H1 (cell line): ENCODE measurements at regions not wholly inside any gene's neighbourhood (a gene's known extent, or its start where the extent isn't known, plus 50 kb on each side); places are given as distances from the start of the nearest gene placed in this dataset.

Experiments used
- CTCF ChIA-PET: fragments of 300-600 bp; sonication (Branson Sonifier 250); formaldehyde crosslinking; loops from one replicate; lab custom pipeline; 2021; ENCODE audit not compliant: partially characterized antibody; lab: Charles Lee
- POLR2A ChIA-PET: fragments of 300-600 bp; sonication (Branson Sonifier 250); formaldehyde crosslinking; loops from one replicate; lab custom pipeline; 2021; ENCODE audit warnings: inconsistent platforms; ENCODE audit not compliant: partially characterized antibody; lab: Charles Lee
- DNase-seq, 2 experiments: peaks; one replicate each; pipeline versions ENCODE4 v3.0.0 to v3.0.0-alpha.2; 2010 to 2022; ENCODE audit warnings: low spot score in 2 of 2, low read depth in 1 of 2, mixed read lengths in 1 of 2
- FAIRE-seq: peaks from 2 replicates; lab custom pipeline; 2011; peaks lifted over from hg19 to GRCh38; lab: Jason Lieb, UNC
- H2AFZ ChIP-seq: 2 replicates; pipeline ENCODE4 v1.8.1; 2012; ENCODE audit warnings: low read length, inconsistent platforms
- H2AK5ac ChIP-seq: 2 replicates; pipeline ENCODE4 v1.6.1; 2013; ENCODE audit warnings: low read depth, low read length
- H2BK120ac ChIP-seq: replicated peaks from 2 replicates; pipeline ENCODE3; 2013; ENCODE audit warnings: low read depth, low read length, inconsistent platforms
- H2BK12ac ChIP-seq: 2 replicates; pipeline ENCODE4 v1.6.1; 2013; ENCODE audit warnings: low read depth, low read length
- H2BK15ac ChIP-seq: 2 replicates; pipeline ENCODE4 v1.6.1; 2013; ENCODE audit warnings: low read length
- H2BK20ac ChIP-seq: 2 replicates; pipeline ENCODE4 v1.6.1; 2013; ENCODE audit warnings: low read length
- H2BK5ac ChIP-seq: 2 replicates; pipeline ENCODE4 v1.6.1; 2013; ENCODE audit warnings: low read depth, low read length
- H3K14ac ChIP-seq: 2 replicates; pipeline ENCODE4 v1.6.1; 2013; ENCODE audit warnings: inconsistent platforms; ENCODE audit not compliant: insufficient read length
- H3K18ac ChIP-seq: 2 replicates; pipeline ENCODE4 v1.6.1; 2013; ENCODE audit warnings: low read length; ENCODE audit errors: extremely low read depth
- H3K23ac ChIP-seq: 2 replicates; pipeline ENCODE4 v1.6.1; 2013; ENCODE audit warnings: inconsistent platforms; ENCODE audit not compliant: insufficient read length
- H3K23me2 ChIP-seq: 2 replicates; pipeline ENCODE4 v1.6.1; 2013; ENCODE audit warnings: low read depth, low read length
- H3K27ac ChIP-seq: 2 replicates; pipeline ENCODE4 v1.6.1; 2011; ENCODE audit warnings: low read depth, low read length, inconsistent platforms
- H3K27me3 ChIP-seq, 4 experiments: replicated peaks in 1 of 4; 1 replicate in 1 of 4; 2 replicates in 3 of 4; pipeline versions ENCODE4 v1.6.1 to v1.8.1; 2011 to 2013; ENCODE audit warnings: low read length in 3 of 4, mild to moderate bottlenecking in 3 of 4, inconsistent platforms in 2 of 4, mixed read lengths in 2 of 4, moderate library complexity in 1 of 4; ENCODE audit not compliant: control insufficient read depth in 3 of 4, insufficient read depth in 3 of 4; ENCODE audit errors: extremely low read depth in 1 of 4
- H3K36me3 ChIP-seq, 4 experiments: 2 replicates each; pipeline versions ENCODE4 v1.6.1 to v1.8.1; 2011 to 2013; ENCODE audit warnings: mild to moderate bottlenecking in 4 of 4, low read length in 3 of 4, moderate library complexity in 2 of 4, control low read depth in 1 of 4, inconsistent platforms in 1 of 4; ENCODE audit not compliant: insufficient read depth in 4 of 4, control insufficient read depth in 2 of 4
- H3K4ac ChIP-seq: replicated peaks from 2 replicates; pipeline ENCODE3; 2013; ENCODE audit warnings: low read length, low read depth, mixed read lengths, inconsistent platforms; ENCODE audit not compliant: insufficient read length
- H3K4me1 ChIP-seq, 4 experiments: replicated peaks in 1 of 4; 1 replicate in 1 of 4; 2 replicates in 3 of 4; pipeline versions ENCODE4 v1.6.1 to v1.8.1; 2011 to 2013; ENCODE audit warnings: low read length in 3 of 4, inconsistent platforms in 2 of 4, mixed read lengths in 1 of 4; ENCODE audit not compliant: insufficient read depth in 4 of 4, control insufficient read depth in 3 of 4
- H3K4me2 ChIP-seq, 2 experiments: 2 replicates each; pipeline versions ENCODE4 v1.6.1 to v1.8.1; 2011 to 2013; ENCODE audit warnings: low read depth in 2 of 2, low read length in 2 of 2, control low read depth in 1 of 2, inconsistent platforms in 1 of 2, mild to moderate bottlenecking in 1 of 2; ENCODE audit not compliant: insufficient read depth in 1 of 2
- H3K4me3 ChIP-seq, 4 experiments: fragments of 200-600, 300-600 bp in 1 of 4; sonication (generic), shearing (Covaris generic), sonication (Bioruptor Twin) in 1 of 4; 2 replicates each; pipeline versions ENCODE4 v1.5.1 to v1.8.1; 2011 to 2016; ENCODE audit warnings: low read length in 4 of 4, low read depth in 3 of 4, control low read depth in 2 of 4, inconsistent platforms in 2 of 4, mild to moderate bottlenecking in 2 of 4, mixed read lengths in 1 of 4, moderate library complexity in 1 of 4; ENCODE audit not compliant: insufficient read depth in 2 of 4; ENCODE audit errors: extremely low read depth in 1 of 4
- H3K56ac ChIP-seq: replicated peaks from 2 replicates; pipeline ENCODE3; 2013; ENCODE audit warnings: low read depth, mild to moderate bottlenecking, mixed read lengths, low read length, inconsistent platforms; ENCODE audit not compliant: insufficient read length
- H3K79me1 ChIP-seq: 2 replicates; pipeline ENCODE4 v1.6.1; 2013; ENCODE audit warnings: low read depth, low read length, control low read depth
- H3K79me2 ChIP-seq, 2 experiments: 2 replicates each; pipeline versions ENCODE4 v1.6.1 to v1.8.1; 2012 to 2013; ENCODE audit warnings: low read length in 2 of 2, mild to moderate bottlenecking in 2 of 2, inconsistent platforms in 1 of 2; ENCODE audit not compliant: insufficient read depth in 2 of 2, control insufficient read depth in 1 of 2
- H3K9ac ChIP-seq, 4 experiments: replicated peaks in 1 of 4; 1 replicate in 1 of 4; 2 replicates in 3 of 4; pipeline versions ENCODE4 v1.6.1 to v1.8.1; 2011 to 2013; ENCODE audit warnings: low read depth in 3 of 4, low read length in 3 of 4, control low read depth in 2 of 4, mild to moderate bottlenecking in 2 of 4, moderate library complexity in 2 of 4, inconsistent platforms in 1 of 4; ENCODE audit errors: extremely low read depth in 1 of 4
- H3K9me3 ChIP-seq, 2 experiments: 2 replicates each; pipeline versions ENCODE4 v1.6.1 to v1.8.1; 2012 to 2013; ENCODE audit warnings: mild to moderate bottlenecking in 2 of 2, moderate library complexity in 2 of 2, control low read depth in 1 of 2, inconsistent platforms in 1 of 2, low read depth in 1 of 2, low read length in 1 of 2, mixed read lengths in 1 of 2; ENCODE audit not compliant: insufficient read depth in 2 of 2
- H4K20me1 ChIP-seq, 2 experiments: replicated peaks in 1 of 2; 2 replicates each; pipeline versions ENCODE3 to v1.8.1; 2011 to 2013; ENCODE audit warnings: inconsistent platforms in 2 of 2, low read length in 2 of 2, mild to moderate bottlenecking in 1 of 2; ENCODE audit not compliant: insufficient read depth in 2 of 2, control insufficient read depth in 1 of 2
- H4K5ac ChIP-seq: 2 replicates; pipeline ENCODE4 v1.6.1; 2013; ENCODE audit warnings: low read length, low read depth, mixed read lengths, inconsistent platforms; ENCODE audit not compliant: insufficient read length
- H4K8ac ChIP-seq: 2 replicates; pipeline ENCODE4 v1.8.0; 2013; ENCODE audit warnings: mild to moderate bottlenecking, moderate library complexity, low read length, inconsistent platforms; ENCODE audit not compliant: insufficient read depth; ENCODE audit errors: extremely low read depth
- H4K91ac ChIP-seq: replicated peaks from 2 replicates; pipeline ENCODE3; 2013; ENCODE audit warnings: low read length, mixed read lengths, inconsistent platforms; ENCODE audit not compliant: insufficient read length
- CBX5 ChIP-seq: fragments of 300-800, 300-1000 bp; sonication (generic); IDR thresholded peaks from 2 replicates; pipeline ENCODE4 v1.7.1; 2016; ENCODE audit warnings: antibody characterized with exemption, low read length, low read depth
- CEBPB ChIP-seq: IDR thresholded peaks from 2 replicates; pipeline ENCODE4 v1.6.1; 2012; ENCODE audit warnings: low read depth, low read length
- E2F6 ChIP-seq: IDR thresholded peaks from 2 replicates; pipeline ENCODE4 v1.6.1; 2012; ENCODE audit warnings: inconsistent platforms
- JUN ChIP-seq: IDR thresholded peaks from 2 replicates; pipeline ENCODE4 v1.6.1; 2011; ENCODE audit warnings: low read depth, mild to moderate bottlenecking, improper control_type of control experiment, low read length
- JUND ChIP-seq: IDR thresholded peaks from 2 replicates; pipeline ENCODE4 v1.6.1; 2011; ENCODE audit warnings: mild to moderate bottlenecking, improper control_type of control experiment, low read length
- PHF8 ChIP-seq: fragments of 200-600 bp; sonication (generic); conservative IDR thresholded peaks from 2 replicates; pipeline ENCODE4 v1.7.1; 2012; ENCODE audit warnings: low read depth, mild to moderate bottlenecking, inconsistent platforms, low read length, moderate library complexity
- POLR2AphosphoS5 ChIP-seq: IDR thresholded peaks from 2 replicates; pipeline ENCODE4 v1.6.1; 2011; ENCODE audit warnings: low read depth, low read length
- RAD21 ChIP-seq, 2 experiments: IDR thresholded peaks in 1 of 2; conservative IDR thresholded peaks in 1 of 2; 2 replicates each; pipeline ENCODE4 v1.6.1; 2011; ENCODE audit warnings: low read depth in 2 of 2, low read length in 2 of 2, improper control_type of control experiment in 1 of 2, inconsistent platforms in 1 of 2, mild to moderate bottlenecking in 1 of 2, moderate library complexity in 1 of 2
- RBBP5 ChIP-seq: IDR thresholded peaks from 2 replicates; pipeline ENCODE4 v1.7.1; 2012; ENCODE audit warnings: low read depth, mild to moderate bottlenecking, inconsistent platforms, low read length, moderate library complexity, borderline replicate concordance
- SAP30 ChIP-seq: fragments of 300-600 bp; sonication (generic); IDR thresholded peaks from 2 replicates; pipeline ENCODE4 v1.7.1; 2012; ENCODE audit warnings: low read length, moderate library complexity, mild to moderate bottlenecking, inconsistent platforms; ENCODE audit not compliant: insufficient read depth, insufficient replicate concordance
- SIRT6 ChIP-seq: IDR thresholded peaks from one replicate; pipeline ENCODE4 v1.7.1; 2012; ENCODE audit warnings: low read length, inconsistent platforms
- SP4 ChIP-seq: IDR thresholded peaks from 2 replicates; pipeline ENCODE4 v1.6.1; 2012; ENCODE audit warnings: low read length, inconsistent platforms
- TCF12 ChIP-seq: IDR thresholded peaks from 2 replicates; pipeline ENCODE4 v1.6.1; 2011; ENCODE audit warnings: low read depth, mild to moderate bottlenecking, low read length
- TEAD4 ChIP-seq: IDR thresholded peaks from 2 replicates; pipeline ENCODE4 v1.6.1; 2012; ENCODE audit warnings: low read depth, low read length, inconsistent platforms, mixed read lengths
- WGBS, 2 experiments: shearing (Covaris generic) in 1 of 2; methylation state at CpG; one replicate each; pipeline versions ENCODE4 v1.1.6 to v1.1.7; 2013 to 2015; ENCODE audit warnings: low lambda C conversion rate in 2 of 2, mixed read lengths in 2 of 2, inconsistent platforms in 1 of 2, low coverage in 1 of 2, missing lambda C conversion rate in 1 of 2; ENCODE audit not compliant: insufficient replicate concordance in 2 of 2, insufficient coverage in 1 of 2, insufficient read length in 1 of 2; ENCODE audit errors: extremely low coverage in 1 of 2, missing lambda C conversion rate in 1 of 2; 5-methylcytosine and 5-hydroxymethylcytosine counted together

GRCh38 chr14:75334549-75335051, 56.0 kb downstream of the FOS start:
- H3K27ac ChIP-seq: no peak overlapping the region
- 91% methylated on average over 10 of the region's 10 CpGs; no CpG with 5 or more reads in 1 of the 2 experiments for WGBS, 2 experiments
- H2BK15ac ChIP-seq: no peak overlapping the region
- no peak overlapping the region for H3K18ac ChIP-seq
- H4K20me1 ChIP-seq: no peaks in the 10 kb centered on the region
- H3K56ac ChIP-seq: no peak overlapping the region
- no peaks in the 10 kb centered on the region for H3K23me2 ChIP-seq
- no peak overlapping the region for H2BK12ac ChIP-seq
- no peaks in the 10 kb centered on the region; a peak in 1 of 4 replicates for H3K9me3 ChIP-seq
- H2BK5ac ChIP-seq: no peak overlapping the region
- H4K8ac ChIP-seq: no peak overlapping the region
- H3K4me2 ChIP-seq: no peak overlapping the region
- H3K4me1 ChIP-seq: peaks cover 0 to under 1% (median 0%) of the 10 kb centered on the region in 4 experiments; a peak in 1 of 7 replicates
- H4K91ac ChIP-seq: no peak overlapping the region
- no peak overlapping the region for H2BK20ac ChIP-seq
- no peak overlapping the region; a peak in 1 of 7 replicates for H3K9ac ChIP-seq
- no peaks in the 10 kb centered on the region for H3K79me1 ChIP-seq
- no peak for DNase-seq
- no peaks in the 10 kb centered on the region for H3K36me3 ChIP-seq
- no peaks in the 10 kb centered on the region for H3K27me3 ChIP-seq
- H3K4ac ChIP-seq: no peak overlapping the region
- H3K4me3 ChIP-seq: no peak overlapping the region
- no peak overlapping the region for H2BK120ac ChIP-seq
- H3K23ac ChIP-seq: no peak overlapping the region
- POLR2A ChIA-PET: no interaction called here
- CTCF ChIA-PET: interaction anchor here (1.5 to 2.3 kb wide), 2 partner anchors 26 to 119 kb away, joined by 3 to 7 read pairs; no protein-coding TSS in a partner anchor
- H3K14ac ChIP-seq: no peak overlapping the region
- no peak for FAIRE-seq
- no peak overlapping the region for H2AK5ac ChIP-seq
- 0 out of 2 replicates have a peak overlapping the region, but pooled peaks have one; percentile 5 for H2AFZ ChIP-seq
- no peak overlapping the region for H4K5ac ChIP-seq
- no peaks in the 10 kb centered on the region for H3K79me2 ChIP-seq
- TF ChIP-seq TEAD4 (no peak), CBX5 (no peak), JUND (no peak), RAD21 (IDR thresholded peaks at IDR 0.05 in 1 of 2, conservative IDR thresholded peaks at IDR 0.05 in 1 of 2; ENCODE audit: low read depth in 2 of 2, low read length in 2 of 2) (no peak), POLR2AphosphoS5 (no peak), JUN (no peak), E2F6 (no peak), SIRT6 (no peak), PHF8 (no peak), CEBPB (no peak), TCF12 (no peak), RBBP5 (no peak), SAP30 (no peak), SP4 (no peak)
